NCI-H2196 treated with DMSO at 0.1 percent for 48 hours (cell line): ENCODE measurements at regions not wholly inside any gene's neighbourhood (a gene's known extent, or its start where the extent isn't known, plus 50 kb on each side); places are given as distances from the start of the nearest gene placed in this dataset.

Experiments used
- DNase-seq: peaks from one replicate; lab custom pipeline; 2025; ENCODE audit not compliant: unreplicated experiment; lab: John Stamatoyannopoulos, UW

- DNase-seq = no peak
Measured at GRCh38 chr19:31402529-31403316, 53.5 kb upstream of the TSHZ3 start.

- no peak for DNase-seq
Measured at GRCh38 chr19:31406106-31406505, 56.9 kb upstream of the TSHZ3 start.

- no peak for DNase-seq
Measured at GRCh38 chr19:31408460-31409124, 59.4 kb upstream of the TSHZ3 start.

- DNase-seq = no peak
Measured at GRCh38 chr19:31413353-31413752, 64.1 kb upstream of the TSHZ3 start.

GRCh38 chr19:31415322-31415721 is 66.1 kb upstream of the TSHZ3 start:
- no peak for DNase-seq

- no peak for DNase-seq
Measured at GRCh38 chr19:31416548-31416947, 67.3 kb upstream of the TSHZ3 start.

GRCh38 chr19:31418055-31418454 is 68.8 kb upstream of the TSHZ3 start:
- no peak for DNase-seq

- DNase-seq = no peak
Measured at GRCh38 chr19:31418692-31419430, 69.6 kb upstream of the TSHZ3 start.

GRCh38 chr19:31419871-31420445 is 70.7 kb upstream of the TSHZ3 start:
- DNase-seq = no peak

GRCh38 chr19:31421082-31421481 is 71.8 kb upstream of the TSHZ3 start:
- no peak for DNase-seq

GRCh38 chr19:31421856-31422255 is 72.6 kb upstream of the TSHZ3 start:
- no peak for DNase-seq

- DNase-seq = no peak
Measured at GRCh38 chr19:31423896-31424295, 74.7 kb upstream of the TSHZ3 start.

GRCh38 chr19:31424861-31425620 is 75.8 kb upstream of the TSHZ3 start:
- no peak for DNase-seq

GRCh38 chr19:31427857-31428256 is 78.6 kb upstream of the TSHZ3 start:
- no peak for DNase-seq

- no peak for DNase-seq
Measured at GRCh38 chr19:31430381-31430780, 81.1 kb upstream of the TSHZ3 start.

- no peak for DNase-seq
Measured at GRCh38 chr19:31432201-31432810, 83.1 kb upstream of the TSHZ3 start.

GRCh38 chr19:31436121-31436776 is 87.0 kb upstream of the TSHZ3 start:
- DNase-seq = no peak

- DNase-seq = no peak
Measured at GRCh38 chr19:31438401-31439269, 89.4 kb upstream of the TSHZ3 start.

- no peak for DNase-seq
Measured at GRCh38 chr19:31439270-31439573, 90.0 kb upstream of the TSHZ3 start.
